SK-N-SH treated with all-trans-retinoic acid at 6 μM for 48 hours (cell line): ENCODE measurements at regions not wholly inside any gene's neighbourhood (a gene's known extent, or its start where the extent isn't known, plus 50 kb on each side); places are given as distances from the start of the nearest gene placed in this dataset.

Experiments used
- ATAC-seq: fragments of 200-7000 bp; cut with Tn5 transposase; 3 replicates; pipeline ENCODE4 v1.9.1; 2020; ENCODE audit warnings: mild to moderate bottlenecking, moderate library complexity
- ARNTL ChIP-seq: fragments of 450-650 bp; formaldehyde crosslinking; IDR thresholded peaks from 2 replicates; pipeline ENCODE4 v1.5.0; 2020; ENCODE audit warnings: low read depth, mild to moderate bottlenecking, moderate library complexity, borderline replicate concordance
- CREB5 ChIP-seq: fragments of 250-450 bp; sonication (Bioruptor Pico); IDR thresholded peaks from 2 replicates; pipeline ENCODE4 v1.5.1; 2020; ENCODE audit warnings: low read depth, mild to moderate bottlenecking, moderate library complexity
- CSDC2 ChIP-seq: fragments of 250-450 bp; sonication (Bioruptor Pico); IDR thresholded peaks from 2 replicates; pipeline ENCODE4 v1.5.0; 2020; ENCODE audit warnings: mild to moderate bottlenecking, moderate library complexity
- CSRNP3 ChIP-seq: fragments of 250-450 bp; sonication (Bioruptor Pico); IDR thresholded peaks from 2 replicates; pipeline ENCODE4 v1.5.1; 2021; ENCODE audit warnings: mild to moderate bottlenecking, moderate library complexity
- ESRRG ChIP-seq: fragments of 250-450 bp; sonication (Bioruptor Pico); IDR thresholded peaks from 2 replicates; pipeline ENCODE4 v1.6.1; 2021; ENCODE audit warnings: mild to moderate bottlenecking
- GLIS3 ChIP-seq: fragments of 250-450 bp; sonication (Bioruptor Pico); IDR thresholded peaks from 2 replicates; pipeline ENCODE4 v1.5.0; 2020; ENCODE audit warnings: mild to moderate bottlenecking, moderate library complexity
- ISL1 ChIP-seq: fragments of 250-450 bp; sonication (Bioruptor Pico); IDR thresholded peaks from 2 replicates; pipeline ENCODE4 v2.1.2; 2022; ENCODE audit warnings: mild to moderate bottlenecking, moderate library complexity
- OSR1 ChIP-seq: fragments of 250-450 bp; sonication (Bioruptor Pico); IDR thresholded peaks from 2 replicates; pipeline ENCODE4 v1.8.0; 2022; ENCODE audit warnings: moderate library complexity, mild to moderate bottlenecking, inconsistent platforms
- PATZ1 ChIP-seq: fragments of 250-450 bp; sonication (Bioruptor Pico); IDR thresholded peaks from 2 replicates; pipeline ENCODE4 v1.8.0; 2020; ENCODE audit warnings: mild to moderate bottlenecking, moderate library complexity, borderline replicate concordance
- POU6F1 ChIP-seq: fragments of 250-450 bp; sonication (Bioruptor Pico); IDR thresholded peaks from 2 replicates; pipeline ENCODE4 v1.8.0; 2021; ENCODE audit warnings: low read depth, mild to moderate bottlenecking, moderate library complexity, borderline replicate concordance
- PPARA ChIP-seq: fragments of 250-450 bp; sonication (Bioruptor Pico); IDR thresholded peaks from 2 replicates; pipeline ENCODE4 v1.5.0; 2020; ENCODE audit warnings: mild to moderate bottlenecking, borderline replicate concordance
- RARB ChIP-seq: fragments of 250-450 bp; sonication (Bioruptor Pico); IDR thresholded peaks from 2 replicates; pipeline ENCODE4 v1.8.0; 2021; ENCODE audit warnings: mild to moderate bottlenecking, moderate library complexity
- SNAI2 ChIP-seq: fragments of 250-450 bp; sonication (Bioruptor Pico); IDR thresholded peaks from 2 replicates; pipeline ENCODE4 v1.5.0; 2020; ENCODE audit warnings: mild to moderate bottlenecking, moderate library complexity
- TCF4 ChIP-seq: fragments of 250-450 bp; sonication (Bioruptor Pico); IDR thresholded peaks from 2 replicates; pipeline ENCODE4 v1.8.0; 2021; ENCODE audit warnings: mild to moderate bottlenecking, moderate library complexity, borderline replicate concordance
- TOX ChIP-seq: fragments of 250-450 bp; sonication (Bioruptor Pico); IDR thresholded peaks from 2 replicates; pipeline ENCODE4 v1.8.0; 2021; ENCODE audit warnings: mild to moderate bottlenecking, moderate library complexity, borderline replicate concordance
- TSHZ2 ChIP-seq: fragments of 250-450 bp; sonication (Bioruptor Pico); IDR thresholded peaks from 2 replicates; pipeline ENCODE4 v1.5.0; 2020; ENCODE audit warnings: mild to moderate bottlenecking, moderate library complexity
- ZFP3 ChIP-seq: fragments of 250-450 bp; sonication (Bioruptor Pico); IDR thresholded peaks from 2 replicates; pipeline ENCODE4 v1.5.0; 2020; ENCODE audit warnings: mild to moderate bottlenecking, moderate library complexity
- ZFP30 ChIP-seq: fragments of 450-650 bp; formaldehyde crosslinking; IDR thresholded peaks from 2 replicates; pipeline ENCODE4 v1.5.0; 2022; ENCODE audit warnings: mild to moderate bottlenecking, moderate library complexity
- ZNF565 ChIP-seq: fragments of 450-650 bp; formaldehyde crosslinking; conservative IDR thresholded peaks from 2 replicates; pipeline ENCODE4 v1.5.0; 2020; ENCODE audit warnings: low read depth, mild to moderate bottlenecking, moderate library complexity
- ZNF70 ChIP-seq: fragments of 450-650 bp; formaldehyde crosslinking; IDR thresholded peaks from 2 replicates; pipeline ENCODE4 v1.5.0; 2020; ENCODE audit warnings: mild to moderate bottlenecking, moderate library complexity
- ZNF8 ChIP-seq: fragments of 450-650 bp; formaldehyde crosslinking; IDR thresholded peaks from 2 replicates; pipeline ENCODE4 v1.5.0; 2020; ENCODE audit warnings: mild to moderate bottlenecking, moderate library complexity

- no peak for ATAC-seq
- TF ChIP-seq CSDC2: no peak
- no peak for TF ChIP-seq CSRNP3 (CRISPR knock-in tag)
- no peak for TF ChIP-seq ZNF8 (CRISPR knock-in tag)
- TF ChIP-seq CREB5 (CRISPR knock-in tag): no peak
- no peak for TF ChIP-seq ZNF565 (CRISPR knock-in tag)
- TF ChIP-seq GLIS3 (CRISPR knock-in tag): no peak
Observed at GRCh38 chrX:137915466-137915865, 349.5 kb downstream of the ZIC3 start.

- no peak for ATAC-seq
- TF ChIP-seq RARB (CRISPR knock-in tag): no peak
- no peak for TF ChIP-seq TSHZ2 (CRISPR knock-in tag)
- no peak for TF ChIP-seq ZFP30 (CRISPR knock-in tag)
- TF ChIP-seq ISL1 (CRISPR knock-in tag): no peak
- no peak for TF ChIP-seq CSDC2
- no peak for TF ChIP-seq TCF4 (CRISPR knock-in tag)
- TF ChIP-seq SNAI2 (CRISPR knock-in tag): no peak
- no peak for TF ChIP-seq CSRNP3 (CRISPR knock-in tag)
- TF ChIP-seq OSR1 (CRISPR knock-in tag): no peak
- no peak for TF ChIP-seq CREB5 (CRISPR knock-in tag)
- no peak for TF ChIP-seq ARNTL
- no peak for TF ChIP-seq ESRRG (CRISPR knock-in tag)
- TF ChIP-seq POU6F1 (CRISPR knock-in tag): no peak
- TF ChIP-seq ZNF8 (CRISPR knock-in tag): no peak
- no peak for TF ChIP-seq PPARA (CRISPR knock-in tag)
- TF ChIP-seq TOX (CRISPR knock-in tag): no peak
- no peak for TF ChIP-seq ZFP3 (CRISPR knock-in tag)
- TF ChIP-seq PATZ1 (CRISPR knock-in tag): no peak
- no peak for TF ChIP-seq ZNF70 (CRISPR knock-in tag)
- TF ChIP-seq GLIS3 (CRISPR knock-in tag): no peak
Observed at GRCh38 chrX:137916090-137916746, 350.3 kb downstream of the ZIC3 start.
